Natural killer cell (primary cell): ENCODE measurements at regions not wholly inside any gene's neighbourhood (a gene's known extent, or its start where the extent isn't known, plus 50 kb on each side); places are given as distances from the start of the nearest gene placed in this dataset.

Source experiments
- ATAC-seq, 3 donors: fragments of 150-1000 bp in 2 of 3; fragments of 200-7000 bp in 1 of 3; cut with Tn5 transposase; 1 replicate in 1 of 3; 2 replicates in 2 of 3; pipeline ENCODE4 v1.10.0; 2021; ENCODE audit warnings: mild to moderate bottlenecking in 2 of 3, moderate library complexity in 2 of 3
- DNase-seq, 2 donors: peaks; one replicate each; pipeline versions ENCODE4 v3.0.0 to v3.0.0-alpha.2; 2013 to 2021; ENCODE audit warnings: mixed read lengths in 1 of 2
- H3K27ac ChIP-seq: one replicate; pipeline ENCODE4 v1.5.1; 2013; ENCODE audit warnings: mild to moderate bottlenecking, low read length
- H3K27me3 ChIP-seq: one replicate; pipeline ENCODE4 v1.6.1; 2013; ENCODE audit warnings: low read length; ENCODE audit not compliant: control insufficient read depth, insufficient read depth
- H3K36me3 ChIP-seq: one replicate; pipeline ENCODE4 v1.6.1; 2013; ENCODE audit warnings: low read length; ENCODE audit not compliant: control insufficient read depth, insufficient read depth
- H3K4me1 ChIP-seq: one replicate; pipeline ENCODE4 v1.6.1; 2013; ENCODE audit warnings: low read length; ENCODE audit not compliant: control insufficient read depth, insufficient read depth
- H3K4me3 ChIP-seq: one replicate; pipeline ENCODE4 v1.5.1; 2013; ENCODE audit warnings: low read length
- H3K9me3 ChIP-seq: one replicate; pipeline ENCODE4 v1.6.1; 2013; ENCODE audit warnings: low read length; ENCODE audit not compliant: control insufficient read depth, insufficient read depth
- H3K27ac Mint-ChIP-seq, 2 donors: one replicate each; pipeline ENCODE4 v1.8.0; 2022; ENCODE audit warnings: mild to moderate bottlenecking in 2 of 2, mixed read lengths in 2 of 2, moderate library complexity in 1 of 2
- H3K27me3 Mint-ChIP-seq, 2 donors: one replicate each; pipeline ENCODE4 v1.8.0; 2022; ENCODE audit warnings: low read depth in 2 of 2, mixed read lengths in 2 of 2
- H3K36me3 Mint-ChIP-seq: one replicate; pipeline ENCODE4 v1.8.0; 2022; ENCODE audit warnings: mixed read lengths
- H3K4me1 Mint-ChIP-seq, 2 donors: one replicate each; pipeline ENCODE4 v1.8.0; 2022; ENCODE audit warnings: mixed read lengths in 2 of 2
- H3K4me3 Mint-ChIP-seq: one replicate; pipeline ENCODE4 v1.8.0; 2022; ENCODE audit warnings: mild to moderate bottlenecking, moderate library complexity, mixed read lengths
- H3K9me3 Mint-ChIP-seq, 2 donors: one replicate each; pipeline ENCODE4 v1.8.0; 2022; ENCODE audit warnings: mixed read lengths in 2 of 2
- WGBS: methylation state at CpG from one replicate; pipeline ENCODE4 v1.1.7; 2013; ENCODE audit warnings: missing lambda C conversion rate; ENCODE audit not compliant: insufficient coverage; 5-methylcytosine and 5-hydroxymethylcytosine counted together
- intact Hi-C: fragments of 100-400 bp; cut with micrococcal nuclease; formaldehyde crosslinking; loops from one replicate; pipeline ENCODE4 v1.14.2; 2022
- TF ChIP-seq, protein P1 (sequence below): fragments of 200-600 bp; IDR thresholded peaks from one replicate; pipeline ENCODE4 v1.8.0; 2022; ENCODE audit warnings: antibody characterized with exemption

DNA sequence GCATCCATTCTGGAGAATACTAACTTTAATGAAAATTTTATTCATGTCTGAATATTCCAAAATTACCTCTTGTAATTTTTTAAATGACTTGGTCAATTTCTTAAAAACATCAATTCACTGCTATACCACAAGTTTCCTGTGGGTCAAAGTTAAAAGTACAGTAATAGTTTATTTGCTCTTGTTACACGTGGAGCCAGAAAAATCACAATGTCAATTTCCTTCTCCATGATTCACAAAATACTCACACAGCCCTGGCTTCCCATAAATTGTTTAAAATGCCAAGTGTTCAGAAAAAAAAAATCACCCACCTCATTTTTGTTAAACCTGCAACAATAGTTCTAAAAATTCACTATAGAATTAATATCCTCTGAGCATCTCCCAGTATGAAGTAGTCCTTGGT, 139.5 kb upstream of the GRM3 start:
- no peak for ATAC-seq
- intact Hi-C loops, result no loop called here
- no peaks in the 10 kb centered on the region for H3K36me3 ChIP-seq
- H3K4me3 ChIP-seq, result no peak overlapping the region
- H3K27ac ChIP-seq, result no peak overlapping the region
- DNase-seq, result no peak
- H3K27me3 ChIP-seq, result no peaks in the 10 kb centered on the region
- Mint-ChIP-seq H3K4me3 (no peak overlapping the region), H3K27me3 (no peaks in the 10 kb centered on the region), H3K36me3 (no peaks in the 10 kb centered on the region), H3K4me1 (no peaks in the 10 kb centered on the region), H3K9me3 (peaks cover 0 to 10% of the 10 kb centered on the region in 2 donors), H3K27ac (no peak overlapping the region)
- WGBS, result 0% methylated on average over 1 of the region's 1 CpG
- no peaks in the 10 kb centered on the region for H3K9me3 ChIP-seq
- no peaks in the 10 kb centered on the region for H3K4me1 ChIP-seq
- TF ChIP-seq, protein P1, sequence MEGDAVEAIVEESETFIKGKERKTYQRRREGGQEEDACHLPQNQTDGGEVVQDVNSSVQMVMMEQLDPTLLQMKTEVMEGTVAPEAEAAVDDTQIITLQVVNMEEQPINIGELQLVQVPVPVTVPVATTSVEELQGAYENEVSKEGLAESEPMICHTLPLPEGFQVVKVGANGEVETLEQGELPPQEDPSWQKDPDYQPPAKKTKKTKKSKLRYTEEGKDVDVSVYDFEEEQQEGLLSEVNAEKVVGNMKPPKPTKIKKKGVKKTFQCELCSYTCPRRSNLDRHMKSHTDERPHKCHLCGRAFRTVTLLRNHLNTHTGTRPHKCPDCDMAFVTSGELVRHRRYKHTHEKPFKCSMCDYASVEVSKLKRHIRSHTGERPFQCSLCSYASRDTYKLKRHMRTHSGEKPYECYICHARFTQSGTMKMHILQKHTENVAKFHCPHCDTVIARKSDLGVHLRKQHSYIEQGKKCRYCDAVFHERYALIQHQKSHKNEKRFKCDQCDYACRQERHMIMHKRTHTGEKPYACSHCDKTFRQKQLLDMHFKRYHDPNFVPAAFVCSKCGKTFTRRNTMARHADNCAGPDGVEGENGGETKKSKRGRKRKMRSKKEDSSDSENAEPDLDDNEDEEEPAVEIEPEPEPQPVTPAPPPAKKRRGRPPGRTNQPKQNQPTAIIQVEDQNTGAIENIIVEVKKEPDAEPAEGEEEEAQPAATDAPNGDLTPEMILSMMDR, result no peak

DNA sequence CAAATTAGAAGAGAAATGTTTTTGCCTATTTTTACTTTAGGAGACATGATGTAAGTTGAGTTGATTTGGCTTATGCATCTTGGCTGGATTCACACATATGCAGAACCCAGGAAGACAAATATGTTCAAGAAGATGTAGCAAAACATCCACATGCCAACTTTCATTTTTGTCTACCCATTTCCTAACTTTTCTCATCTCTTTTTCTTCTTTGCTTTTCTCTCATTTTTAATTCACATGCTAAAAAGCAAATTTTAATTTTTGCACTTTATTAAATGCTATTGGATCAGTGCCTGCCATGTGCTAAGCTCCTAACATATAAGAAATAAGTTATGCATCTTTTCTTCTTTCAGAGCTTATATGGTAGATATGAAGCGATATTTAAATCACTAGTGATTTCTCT, 143.7 kb upstream of the GRM3 start:
- ATAC-seq, result no peak
- H3K4me3 Mint-ChIP-seq, result no peak overlapping the region
- no peak overlapping the region for H3K27ac ChIP-seq
- no peak overlapping the region for H3K27ac Mint-ChIP-seq
- TF ChIP-seq, protein P1, result no peak
- H3K4me1 ChIP-seq, result no peaks in the 10 kb centered on the region
- H3K36me3 Mint-ChIP-seq, result no peaks in the 10 kb centered on the region
- no peaks in the 10 kb centered on the region for H3K4me1 Mint-ChIP-seq
- H3K4me3 ChIP-seq, result no peak overlapping the region
- H3K9me3 ChIP-seq, result no peaks in the 10 kb centered on the region
- H3K27me3 Mint-ChIP-seq, result no peaks in the 10 kb centered on the region
- intact Hi-C loops, result no loop called here
- WGBS, result no CpG with 5 or more reads among the region's 1 CpG
- DNase-seq, result no peak
- peaks cover 5 to 8% of the 10 kb centered on the region in 2 donors for H3K9me3 Mint-ChIP-seq
- H3K27me3 ChIP-seq, result no peaks in the 10 kb centered on the region
- no peaks in the 10 kb centered on the region for H3K36me3 ChIP-seq

DNA sequence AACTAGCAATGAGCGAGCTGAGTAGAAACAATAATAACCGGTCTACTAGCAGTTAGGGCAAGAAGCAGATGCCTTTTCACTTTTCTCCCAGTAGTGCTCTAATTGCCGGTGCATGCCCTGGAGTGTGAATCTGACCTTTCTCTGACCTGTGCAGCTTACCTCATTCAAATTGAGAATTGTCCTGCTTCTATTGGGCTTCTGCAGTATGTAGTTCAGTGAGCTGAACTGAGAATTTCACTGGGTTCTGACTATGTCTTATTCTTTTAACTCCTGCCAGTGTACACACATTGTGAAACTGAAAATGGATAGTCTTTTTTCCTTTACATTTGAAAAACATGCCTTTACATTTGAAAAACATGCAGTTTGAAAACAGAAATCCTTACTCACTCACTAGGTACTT, 157.9 kb upstream of the GRM3 start:
- peaks cover 0 to 15% of the 10 kb centered on the region in 2 donors for H3K9me3 Mint-ChIP-seq
- ATAC-seq (no peak), DNase-seq (no peak)
- no peaks in the 10 kb centered on the region for H3K27me3 Mint-ChIP-seq
- no peak overlapping the region for H3K4me3 Mint-ChIP-seq
- intact Hi-C loops, result no loop called here
- H3K4me1 Mint-ChIP-seq, result no peaks in the 10 kb centered on the region
- 94% methylated on average over 3 of the region's 3 CpGs for WGBS
- no peaks in the 10 kb centered on the region for H3K36me3 Mint-ChIP-seq
- Histone ChIP-seq H3K9me3 (no peaks in the 10 kb centered on the region), H3K36me3 (no peaks in the 10 kb centered on the region), H3K4me3 (no peak overlapping the region), H3K27me3 (no peaks in the 10 kb centered on the region), H3K4me1 (no peaks in the 10 kb centered on the region), H3K27ac (no peak overlapping the region)
- H3K27ac Mint-ChIP-seq, result no peak overlapping the region
- TF ChIP-seq, protein P1, result no peak

DNA sequence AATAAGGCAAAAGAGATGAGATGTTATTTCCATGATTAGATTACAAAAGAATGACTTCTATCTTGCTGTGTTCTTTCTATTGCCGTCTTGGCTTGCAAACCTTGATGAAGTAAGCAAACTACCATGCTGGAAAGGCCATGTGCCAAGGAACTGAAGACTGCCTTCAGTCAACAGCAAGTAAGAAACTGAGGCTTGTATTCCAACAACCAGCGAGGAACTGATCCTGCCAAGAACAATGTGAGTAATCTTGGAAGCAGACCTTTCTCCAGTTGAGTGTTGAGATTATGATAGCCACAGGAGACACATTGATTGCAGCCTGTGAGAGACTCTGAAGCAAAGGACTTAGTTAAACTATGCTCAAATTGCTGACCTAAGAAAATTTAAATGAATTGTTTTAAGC, 164.6 kb upstream of the GRM3 start:
- Histone ChIP-seq H3K27me3 (no peaks in the 10 kb centered on the region), H3K36me3 (no peaks in the 10 kb centered on the region), H3K4me1 (no peaks in the 10 kb centered on the region), H3K27ac (no peak overlapping the region), H3K9me3 (no peaks in the 10 kb centered on the region), H3K4me3 (no peak overlapping the region)
- WGBS, result 49% methylated on average over 2 of the region's 2 CpGs
- DNase-seq (no peak), ATAC-seq (no peak)
- H3K4me1 Mint-ChIP-seq, result no peaks in the 10 kb centered on the region
- H3K36me3 Mint-ChIP-seq, result no peaks in the 10 kb centered on the region
- peaks cover 2 to 14% of the 10 kb centered on the region in 2 donors for H3K9me3 Mint-ChIP-seq
- no peak overlapping the region for H3K4me3 Mint-ChIP-seq
- H3K27me3 Mint-ChIP-seq, result no peaks in the 10 kb centered on the region
- no peak overlapping the region for H3K27ac Mint-ChIP-seq
- intact Hi-C loops, result no loop called here
- TF ChIP-seq, protein P1, result no peak
